HG02610 (cell line): ENCODE measurements at regions not wholly inside any gene's neighbourhood (a gene's known extent, or its start where the extent isn't known, plus 50 kb on each side); places are given as distances from the start of the nearest gene placed in this dataset.
"Not testable (repeated sequence)": the region's sequence is repeated elsewhere in the genome, so short reads cannot be mapped to it uniquely, and the experiment has no call there.

Experiments
- ATAC-seq: cut with Tn5 transposase; IDR thresholded peaks from one replicate; pipeline ENCODE4 v1.9.1; 2021; ENCODE audit warnings: mild to moderate bottlenecking, moderate library complexity; ENCODE audit not compliant: unreplicated experiment

DNA sequence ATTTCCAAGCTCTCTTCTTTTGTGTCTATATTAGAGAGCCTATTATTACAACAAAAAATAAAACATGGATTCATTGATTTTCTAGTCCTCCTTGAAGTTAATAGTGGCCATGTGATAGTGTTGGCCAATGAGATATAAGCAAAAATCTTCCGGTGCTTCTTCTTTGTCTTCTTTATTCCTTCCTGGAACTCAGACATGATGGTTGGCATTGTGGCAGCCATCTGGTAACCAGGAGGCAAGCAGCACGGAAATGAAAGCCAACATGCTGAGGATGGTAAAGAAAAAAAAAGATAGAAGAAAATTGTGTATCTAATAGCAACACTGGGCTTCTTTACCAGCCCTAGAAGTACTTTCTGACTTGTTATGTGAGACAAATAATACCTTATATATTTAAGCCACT, 50.8 kb upstream of the SEL1L start:
- no peak for ATAC-seq

DNA sequence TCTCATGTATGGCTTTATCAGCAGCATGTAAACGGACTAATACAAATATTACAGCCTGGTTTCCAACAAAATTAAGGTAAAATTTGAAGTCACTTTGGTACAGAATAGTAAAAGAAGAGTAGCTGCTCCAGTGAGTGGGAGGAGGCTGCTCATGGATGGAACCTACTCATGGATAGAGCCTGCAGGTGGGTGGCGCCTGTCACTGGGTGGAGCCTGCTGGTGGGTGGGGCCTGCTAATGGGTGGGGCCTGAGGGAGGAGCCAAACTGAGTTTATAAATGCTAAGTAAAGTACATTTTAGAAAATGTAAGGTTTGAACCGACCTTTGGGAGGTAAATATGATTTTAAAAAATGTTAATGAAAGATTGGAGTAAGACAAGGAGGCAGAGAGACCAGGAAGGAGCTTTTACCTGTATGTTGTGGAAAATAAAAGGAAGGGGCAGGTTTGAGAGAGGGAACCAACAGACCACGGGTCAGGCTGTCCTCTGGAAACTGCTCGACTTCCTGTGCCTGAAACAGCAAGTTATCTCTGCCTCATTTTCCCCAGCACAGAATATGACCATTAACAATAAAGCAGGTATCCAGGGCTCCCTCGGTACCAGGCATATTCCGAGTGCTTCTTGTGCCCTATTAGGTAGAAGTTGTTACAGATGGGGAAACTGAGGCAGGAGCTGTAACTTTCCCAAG, 55.9 kb upstream of the SEL1L start:
- no peak for ATAC-seq

GRCh38 chr14:81591266-81591665, 57.6 kb upstream of the SEL1L start:
- no peak for ATAC-seq

GRCh38 chr14:81594012-81594411, 60.4 kb upstream of the SEL1L start:
- no peak for ATAC-seq

DNA sequence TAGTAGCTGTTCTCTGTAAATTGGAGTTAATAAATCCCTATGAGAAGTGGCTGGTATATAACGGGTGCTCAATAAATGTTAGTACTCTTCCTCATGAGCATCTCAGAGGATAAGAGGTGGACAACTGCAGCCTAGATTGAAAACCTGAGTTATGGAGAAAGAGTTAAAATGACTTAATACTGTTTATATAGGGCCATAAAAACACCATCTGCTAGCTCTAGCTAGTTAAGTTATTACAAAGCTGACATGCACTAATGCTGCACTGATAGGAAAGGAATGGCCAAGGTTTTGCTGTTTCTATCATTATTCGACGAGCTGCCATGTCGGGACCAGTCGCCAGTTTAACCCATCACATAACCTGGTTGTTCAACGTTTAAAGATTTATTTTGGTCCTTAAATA, 72.0 kb upstream of the SEL1L start:
- no peak for ATAC-seq

DNA sequence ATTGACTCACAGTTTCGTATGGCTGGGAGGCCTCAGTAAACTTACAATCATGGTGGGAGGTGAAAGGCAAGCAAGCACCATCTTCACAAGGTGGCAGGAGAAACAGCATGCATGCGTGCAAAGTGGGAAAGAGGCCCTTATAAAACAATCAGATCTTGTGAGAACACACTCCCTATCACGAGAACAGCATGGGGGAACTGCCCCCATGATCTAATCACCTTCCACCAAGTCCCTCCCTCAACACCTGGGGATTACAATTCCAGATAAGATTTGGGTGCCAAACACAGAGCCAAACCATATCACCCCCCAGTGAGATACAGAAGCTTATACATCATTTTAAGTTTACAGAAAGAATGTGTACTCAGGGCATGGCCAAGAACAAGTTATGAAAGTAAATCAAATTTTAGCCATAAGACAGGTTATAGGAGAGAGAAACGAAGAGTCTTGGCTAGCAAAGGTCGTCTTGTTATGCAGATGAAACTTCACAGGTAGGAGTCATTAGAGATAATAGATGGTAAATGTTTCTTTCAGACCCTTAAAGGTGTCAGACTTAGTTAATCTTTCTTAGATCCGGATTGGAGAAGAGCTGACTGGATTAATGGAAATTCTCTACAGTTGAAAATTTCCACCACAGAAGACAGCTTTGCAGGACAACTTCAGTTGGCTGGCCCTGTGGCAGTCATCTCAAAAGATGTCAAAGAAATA, 79.8 kb upstream of the SEL1L start:
- no peak for ATAC-seq

DNA sequence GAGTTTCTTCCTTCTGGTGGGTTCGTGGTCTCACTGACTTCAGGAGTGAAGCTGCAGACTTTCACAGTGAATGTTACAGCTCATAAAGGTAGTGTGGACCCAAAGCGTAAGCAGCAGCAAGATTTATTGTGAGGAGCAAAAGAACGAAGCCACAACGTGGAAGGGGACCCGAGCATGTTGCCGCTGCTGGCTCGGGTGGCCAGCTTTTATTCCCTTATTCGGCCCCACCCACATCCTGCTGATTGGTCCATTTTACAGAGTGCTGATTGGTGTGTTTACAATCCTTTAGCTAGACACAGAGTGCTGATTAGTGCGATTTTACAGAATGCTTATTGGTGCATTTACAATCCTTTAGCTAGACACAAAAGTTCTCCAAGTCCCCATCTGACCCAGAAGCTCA, 80.6 kb upstream of the SEL1L start:
- not testable (repeated sequence) for ATAC-seq

- ATAC-seq = no peak
Measured at GRCh38 chr14:81618695-81619094, 85.0 kb upstream of the SEL1L start.

DNA sequence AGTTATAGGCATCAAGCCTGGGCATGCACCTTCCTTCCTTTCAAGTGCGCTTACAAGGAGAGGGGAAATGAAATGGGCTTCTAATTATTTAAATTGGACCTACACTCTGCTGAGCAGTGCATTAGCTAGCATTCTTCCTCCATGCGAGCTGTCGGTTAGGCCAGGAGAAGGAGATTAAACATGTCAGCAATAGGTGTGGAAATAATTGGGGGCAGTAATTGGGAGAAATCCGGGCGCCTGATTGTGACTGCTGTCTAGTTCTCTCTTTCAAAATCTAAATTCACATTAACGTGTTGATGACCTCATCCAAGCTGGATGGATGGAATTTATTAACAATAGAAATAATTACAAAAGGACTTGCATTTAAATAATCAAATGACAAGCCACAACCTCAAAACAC, 86.2 kb upstream of the SEL1L start:
- no peak for ATAC-seq

GRCh38 chr14:81623771-81624396, 90.2 kb upstream of the SEL1L start:
- ATAC-seq = not testable (repeated sequence)

- ATAC-seq = peak; percentile 50
Measured at GRCh38 chr14:81625343-81625742, 91.7 kb upstream of the SEL1L start.

DNA sequence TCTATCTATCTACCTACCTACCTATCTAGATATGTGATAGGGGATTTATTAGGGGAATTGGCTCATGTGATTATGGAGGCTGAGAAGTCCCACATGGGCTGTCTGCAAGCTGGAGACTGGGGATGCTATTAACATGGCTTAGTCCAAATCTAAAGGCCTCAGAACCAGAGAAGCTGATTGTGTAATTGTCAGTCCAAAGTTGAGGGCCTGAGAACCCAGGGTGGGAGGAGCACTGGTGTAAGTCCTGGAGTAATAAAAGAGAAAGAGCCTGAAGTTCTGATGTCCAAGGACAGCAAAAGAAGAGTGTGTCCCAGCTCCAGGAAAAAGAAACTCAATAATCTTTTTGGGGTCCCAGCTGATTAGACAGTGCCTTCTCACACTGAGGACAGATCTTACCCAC, 98.5 kb upstream of the SEL1L start:
- no peak for ATAC-seq

GRCh38 chr14:81633496-81633895, 99.8 kb upstream of the SEL1L start:
- no peak for ATAC-seq

- no peak for ATAC-seq
Measured at GRCh38 chr14:81637639-81638038, 104.0 kb upstream of the SEL1L start.

GRCh38 chr14:81638656-81639280, 105.1 kb upstream of the SEL1L start:
- ATAC-seq = no peak

GRCh38 chr14:81653626-81654025, 120.0 kb upstream of the SEL1L start:
- ATAC-seq = no peak

- ATAC-seq = no peak
Measured at GRCh38 chr14:81655423-81656314, 122.0 kb upstream of the SEL1L start.

GRCh38 chr14:81656811-81657210, 123.2 kb upstream of the SEL1L start:
- ATAC-seq = no peak

DNA sequence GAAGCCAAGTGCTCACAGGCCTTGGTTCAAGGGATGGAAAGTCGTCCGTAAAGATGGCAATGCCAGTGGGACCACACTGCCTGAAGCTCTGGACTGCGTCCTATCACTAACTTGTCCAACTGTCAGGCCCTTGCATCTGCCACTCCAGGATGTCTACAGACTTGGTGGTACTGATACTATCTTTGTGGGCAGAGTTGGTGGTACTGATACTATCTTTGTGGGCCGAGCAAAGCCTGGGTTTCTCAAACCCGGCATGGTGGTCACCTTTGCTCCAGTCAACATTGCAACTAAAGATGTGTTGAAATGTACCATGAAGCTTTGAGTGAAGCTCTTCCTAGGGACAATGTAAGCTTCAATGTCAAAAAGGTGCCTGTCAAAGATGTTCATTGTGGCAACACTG, 128.4 kb upstream of the SEL1L start:
- no peak for ATAC-seq

- no peak for ATAC-seq
Measured at GRCh38 chr14:81662570-81663197, 129.0 kb upstream of the SEL1L start.
